Common myeloid progenitor, CD34-positive (primary cell): ENCODE measurements at regions not wholly inside any gene's neighbourhood (a gene's known extent, or its start where the extent isn't known, plus 50 kb on each side); places are given as distances from the start of the nearest gene placed in this dataset.

Experiments
- CTCF ChIA-PET: fragments of 350-600 bp; sonication (Branson Sonifier 250); formaldehyde crosslinking; loops from one replicate; lab custom pipeline; 2021; ENCODE audit warnings: antibody characterized with exemption; lab: Charles Lee
- POLR2A ChIA-PET: fragments of 350-600 bp; sonication (Branson Sonifier 250); formaldehyde crosslinking; loops from one replicate; lab custom pipeline; 2021; ENCODE audit warnings: antibody characterized with exemption; lab: Charles Lee
- DNase-seq, 3 donors: peaks; one replicate each; pipeline versions ENCODE4 v3.0.0 to v3.0.0-alpha.2; 2013
- H3K27ac ChIP-seq, 2 experiments: 1 replicate in 1 of 2; 2 replicates in 1 of 2; pipeline ENCODE4 v1.7.0; 2013; ENCODE audit warnings: inconsistent platforms in 2 of 2, low read length in 2 of 2, mild to moderate bottlenecking in 2 of 2, low read depth in 1 of 2, moderate library complexity in 1 of 2; ENCODE audit not compliant: severe bottlenecking in 2 of 2, insufficient read depth in 1 of 2, poor library complexity in 1 of 2
- H3K27me3 ChIP-seq, 5 experiments: replicated peaks in 2 of 5; 1 replicate in 3 of 5; 2 replicates in 2 of 5; pipeline versions ENCODE4 v1.6.1 to v1.7.0; 2013; ENCODE audit warnings: low read length in 4 of 5, mild to moderate bottlenecking in 2 of 5, moderate library complexity in 2 of 5, inconsistent platforms in 1 of 5; ENCODE audit not compliant: insufficient read depth in 5 of 5, control insufficient read depth in 4 of 5
- H3K36me3 ChIP-seq, 4 experiments: 1 replicate in 2 of 4; 2 replicates in 2 of 4; pipeline versions ENCODE4 v1.6.1 to v1.7.0; 2013; ENCODE audit warnings: low read length in 3 of 4, control low read depth in 1 of 4, mild to moderate bottlenecking in 1 of 4; ENCODE audit not compliant: control insufficient read depth in 4 of 4, insufficient read depth in 4 of 4
- H3K4me1 ChIP-seq, 4 experiments: 1 replicate in 3 of 4; 2 replicates in 1 of 4; pipeline versions ENCODE4 v1.6.1 to v1.7.1; 2013; ENCODE audit warnings: low read length in 3 of 4, mild to moderate bottlenecking in 3 of 4, control low read depth in 1 of 4, inconsistent platforms in 1 of 4, moderate library complexity in 1 of 4; ENCODE audit not compliant: control insufficient read depth in 4 of 4, insufficient read depth in 4 of 4; ENCODE audit errors: control extremely low read depth in 1 of 4
- H3K4me3 ChIP-seq, 7 experiments: 1 replicate in 4 of 7; 2 replicates in 3 of 7; pipeline versions ENCODE4 v1.5.1 to v1.7.0; 2013; ENCODE audit warnings: mild to moderate bottlenecking in 7 of 7, low read length in 6 of 7, moderate library complexity in 6 of 7, inconsistent platforms in 2 of 7, low read depth in 2 of 7, control low read depth in 1 of 7; ENCODE audit not compliant: insufficient read depth in 4 of 7, control insufficient read depth in 1 of 7; ENCODE audit errors: extremely low read depth in 1 of 7
- H3K9me3 ChIP-seq, 5 experiments: 1 replicate in 4 of 5; 2 replicates in 1 of 5; pipeline versions ENCODE4 v1.6.1 to v1.7.1; 2013; ENCODE audit warnings: low read length in 4 of 5, mild to moderate bottlenecking in 2 of 5, inconsistent platforms in 1 of 5, low read depth in 1 of 5, moderate library complexity in 1 of 5; ENCODE audit not compliant: control insufficient read depth in 4 of 5, insufficient read depth in 2 of 5; ENCODE audit errors: control extremely low read depth in 1 of 5
- WGBS: methylation state at CpG from one replicate; pipeline ENCODE4 v1.1.5; 2013; ENCODE audit not compliant: insufficient coverage; 5-methylcytosine and 5-hydroxymethylcytosine counted together

DNA sequence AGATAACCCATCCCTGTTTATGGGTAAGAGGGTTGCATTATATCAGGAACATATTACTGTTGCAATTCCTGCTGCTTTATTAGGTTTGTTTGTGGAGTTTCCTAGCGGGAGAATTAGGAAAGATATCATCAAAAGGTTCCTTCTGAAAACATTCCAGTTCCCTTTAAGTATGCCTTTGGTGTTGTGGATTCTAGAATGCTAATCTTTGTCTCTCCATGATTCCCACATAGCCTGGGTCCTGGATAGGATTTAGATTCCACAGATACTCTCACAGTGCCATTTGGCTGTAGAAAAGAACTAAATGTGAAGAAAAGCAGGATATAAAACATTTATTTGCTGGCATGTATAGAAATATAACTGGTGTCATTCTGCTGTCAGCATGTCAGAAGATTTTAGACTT is 338.7 kb downstream of the PCDH18 start:
- Histone ChIP-seq H3K9me3 (no peaks in the 10 kb centered on the region), H3K4me1 (no peaks in the 10 kb centered on the region), H3K36me3 (no peaks in the 10 kb centered on the region), H3K4me3 (no peak overlapping the region), H3K27ac (no peak overlapping the region), H3K27me3 (no peaks in the 10 kb centered on the region)
- ChIA-PET POLR2A (no interaction called here), CTCF (no interaction called here)
- no peak for DNase-seq
- WGBS: no CpG with 5 or more reads among the region's 1 CpG

DNA sequence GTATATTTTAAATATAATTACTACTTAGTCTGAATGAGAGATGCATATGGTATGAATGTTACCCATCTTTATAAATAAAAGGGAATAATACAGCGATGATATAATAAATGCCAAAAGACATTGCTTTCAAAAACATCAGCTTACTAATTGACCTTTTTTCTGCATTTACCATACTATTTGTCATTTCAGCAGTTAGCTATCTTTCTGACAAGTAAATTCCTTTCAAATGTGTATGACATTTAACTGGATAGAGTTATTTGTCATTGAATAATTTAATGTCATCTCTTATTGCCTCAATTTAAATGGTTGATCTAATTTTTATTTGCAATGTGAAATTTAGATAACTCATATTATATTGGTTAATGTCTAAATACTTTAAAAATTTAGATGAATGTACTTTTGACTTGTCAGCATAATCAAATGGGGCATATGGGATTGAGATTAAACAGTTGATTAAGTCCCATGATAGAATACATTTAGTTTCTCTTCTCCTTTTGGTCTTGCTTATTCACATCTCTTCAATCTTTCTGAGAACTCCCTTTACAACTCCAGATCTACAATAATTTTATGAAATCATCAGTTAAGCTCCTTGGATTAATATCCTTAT is 350.9 kb downstream of the PCDH18 start:
- POLR2A ChIA-PET: no interaction called here
- Histone ChIP-seq H3K27ac (no peak overlapping the region), H3K27me3 (no peaks in the 10 kb centered on the region), H3K4me1 (no peaks in the 10 kb centered on the region), H3K9me3 (no peaks in the 10 kb centered on the region), H3K36me3 (no peaks in the 10 kb centered on the region), H3K4me3 (no peak overlapping the region)
- CTCF ChIA-PET: no interaction called here
- WGBS: no CpG with 5 or more reads among the region's 1 CpG
- DNase-seq: no peak

DNA sequence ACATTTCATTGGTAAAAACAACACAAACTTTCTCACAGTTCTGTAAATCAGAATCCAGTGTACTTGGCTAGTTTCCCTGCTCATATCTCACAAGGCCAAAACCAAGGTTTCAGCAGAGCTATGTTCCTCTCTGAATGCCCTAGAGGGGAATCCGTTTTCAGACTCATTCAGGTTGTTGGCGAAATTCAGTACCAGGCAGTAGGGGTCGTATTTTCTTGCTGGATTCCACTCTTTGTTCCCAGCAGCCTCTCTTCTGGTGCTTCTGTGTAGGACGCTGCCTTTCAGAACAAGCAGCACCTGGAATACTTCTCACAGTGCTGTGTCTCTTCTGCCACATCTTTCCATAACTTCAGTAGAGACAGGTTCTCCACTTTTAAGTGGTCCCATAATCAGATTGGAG is 351.9 kb downstream of the PCDH18 start:
- H3K27me3 ChIP-seq: no peaks in the 10 kb centered on the region
- DNase-seq: no peak
- CTCF ChIA-PET: no interaction called here
- no peaks in the 10 kb centered on the region for H3K4me1 ChIP-seq
- H3K27ac ChIP-seq: no peak overlapping the region
- H3K36me3 ChIP-seq: no peaks in the 10 kb centered on the region
- POLR2A ChIA-PET: no interaction called here
- no peaks in the 10 kb centered on the region for H3K9me3 ChIP-seq
- 65% methylated on average over 4 of the region's 4 CpGs for WGBS
- H3K4me3 ChIP-seq: no peak overlapping the region

DNA sequence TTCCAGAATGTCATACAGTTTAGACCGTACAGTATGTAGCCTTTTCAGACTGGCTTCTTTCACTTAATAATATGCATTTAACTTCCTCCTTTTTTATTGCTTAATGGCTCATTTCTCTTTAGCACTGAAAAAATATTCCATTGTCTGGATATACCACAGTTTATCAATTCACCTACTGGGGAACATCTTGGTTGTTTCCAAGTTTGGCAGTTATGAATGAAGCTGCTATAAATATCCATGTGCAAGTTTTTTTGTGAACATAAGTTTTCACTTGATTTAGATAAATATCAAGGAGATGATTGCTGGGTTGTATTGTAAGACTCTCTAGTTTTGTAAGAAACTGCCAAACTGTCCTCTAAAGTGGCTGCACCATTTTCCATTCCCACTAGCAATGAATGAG is 375.5 kb downstream of the PCDH18 start:
- WGBS: 17% methylated on average over 1 of the region's 1 CpG
- CTCF ChIA-PET: no interaction called here
- no peaks in the 10 kb centered on the region for H3K27me3 ChIP-seq

DNA sequence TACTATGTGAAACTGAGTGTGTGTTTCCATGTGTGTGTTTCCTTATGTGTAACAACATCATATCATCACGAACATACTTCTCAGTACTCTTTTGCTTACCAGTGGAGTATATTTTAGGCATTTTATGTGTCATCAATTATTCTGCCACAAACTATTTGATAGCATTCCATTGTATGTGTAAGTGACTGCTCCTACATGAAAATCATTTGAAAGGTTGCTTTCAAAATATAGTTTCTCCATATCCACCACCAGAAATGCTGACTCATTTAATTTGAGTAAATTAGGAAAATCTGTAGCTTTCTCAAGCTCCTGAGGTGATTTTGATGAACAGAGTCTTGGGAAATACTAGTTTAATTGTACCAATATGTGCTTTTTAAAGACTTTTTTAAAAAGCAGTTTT is 376.2 kb downstream of the PCDH18 start:
- POLR2A ChIA-PET: no interaction called here
- no CpG with 5 or more reads among the region's 1 CpG for WGBS
- no peaks in the 10 kb centered on the region for H3K9me3 ChIP-seq
- H3K4me1 ChIP-seq: no peaks in the 10 kb centered on the region
- no peak for DNase-seq
- H3K4me3 ChIP-seq: no peak overlapping the region
- H3K27me3 ChIP-seq: no peaks in the 10 kb centered on the region
- no peaks in the 10 kb centered on the region for H3K36me3 ChIP-seq
- CTCF ChIA-PET: no interaction called here
- no peak overlapping the region for H3K27ac ChIP-seq

More for the DNA sequence above, 375.5 kb downstream of the PCDH18 start:
- Histone ChIP-seq H3K9me3 (no peaks in the 10 kb centered on the region), H3K4me1 (no peaks in the 10 kb centered on the region), H3K27ac (no peak overlapping the region), H3K4me3 (no peak overlapping the region), H3K36me3 (no peaks in the 10 kb centered on the region)
- DNase-seq: no peak
- POLR2A ChIA-PET: no interaction called here

DNA sequence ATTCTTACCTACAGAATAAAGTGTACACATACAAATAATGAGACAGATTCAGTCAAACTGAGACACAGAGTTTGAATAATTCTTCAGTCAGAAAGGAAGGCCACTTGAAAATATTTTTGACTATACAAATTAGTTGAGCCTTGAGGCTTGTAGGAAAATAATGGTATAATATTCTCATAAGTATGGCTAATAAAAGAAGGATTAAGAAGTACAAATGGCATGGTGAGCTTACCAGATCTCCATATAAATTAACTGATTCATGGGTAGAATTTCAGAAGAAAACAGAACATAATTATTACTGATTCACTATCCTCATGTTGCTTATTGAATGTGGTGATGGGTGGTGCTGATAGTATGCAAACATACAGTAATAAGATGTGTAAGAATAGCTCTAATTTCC is 401.1 kb downstream of the PCDH18 start:
- no peaks in the 10 kb centered on the region for H3K9me3 ChIP-seq
- POLR2A ChIA-PET: no interaction called here
- no peak overlapping the region for H3K27ac ChIP-seq
- CTCF ChIA-PET: no interaction called here
- DNase-seq: no peak
- no peaks in the 10 kb centered on the region for H3K4me1 ChIP-seq
- H3K4me3 ChIP-seq: no peak overlapping the region
- H3K36me3 ChIP-seq: no peaks in the 10 kb centered on the region
- no peaks in the 10 kb centered on the region for H3K27me3 ChIP-seq

DNA sequence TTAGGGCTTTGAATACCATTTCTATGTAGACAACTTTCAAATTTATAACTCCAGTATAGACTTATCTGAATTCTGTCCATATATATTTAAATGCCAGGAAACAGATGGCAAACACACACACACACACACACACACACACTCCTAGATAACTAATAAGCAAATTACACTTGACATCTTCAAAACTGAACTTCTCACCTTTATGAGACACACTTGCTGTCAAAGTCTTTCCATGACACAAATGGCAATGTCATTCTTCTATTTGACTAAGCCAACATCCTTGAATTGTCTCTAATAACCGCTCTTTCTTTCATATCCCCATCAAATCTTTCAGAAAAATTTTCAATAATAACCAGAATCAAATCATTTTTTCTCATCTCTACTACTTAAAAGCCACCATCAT is 402.4 kb downstream of the PCDH18 start:
- H3K27ac ChIP-seq: no peak overlapping the region
- DNase-seq: no peak
- POLR2A ChIA-PET: no interaction called here
- CTCF ChIA-PET: no interaction called here
- H3K4me1 ChIP-seq: no peaks in the 10 kb centered on the region
- H3K4me3 ChIP-seq: no peak overlapping the region
- no peaks in the 10 kb centered on the region for H3K27me3 ChIP-seq
- no peaks in the 10 kb centered on the region for H3K36me3 ChIP-seq
- no peaks in the 10 kb centered on the region for H3K9me3 ChIP-seq
- WGBS: 100% methylated on average over 1 of the region's 1 CpG
